Fibroblast of lung (primary cell): ENCODE measurements at regions not wholly inside any gene's neighbourhood (a gene's known extent, or its start where the extent isn't known, plus 50 kb on each side); places are given as distances from the start of the nearest gene placed in this dataset.

ENCODE experiments used
- DNase-seq, 2 donors: peaks; one replicate each; pipeline versions ENCODE4 v3.0.0 to v3.0.0-alpha.2; 2010; ENCODE audit warnings: low read depth in 2 of 2
- H2AFZ ChIP-seq: 2 replicates; pipeline ENCODE4 v1.5.1; 2012; ENCODE audit warnings: low read length, control low read depth, inconsistent platforms
- H3K27ac ChIP-seq: 2 replicates; pipeline ENCODE4 v1.5.1; 2011; ENCODE audit warnings: low read length, control low read depth; ENCODE audit not compliant: insufficient read depth
- H3K27me3 ChIP-seq: 2 replicates; pipeline ENCODE4 v1.5.1; 2011; ENCODE audit warnings: mild to moderate bottlenecking, low read length; ENCODE audit not compliant: control insufficient read depth, insufficient read depth
- H3K36me3 ChIP-seq: 2 replicates; pipeline ENCODE4 v1.5.1; 2011; ENCODE audit warnings: low read length; ENCODE audit not compliant: control insufficient read depth, insufficient read depth
- H3K4me1 ChIP-seq: 2 replicates; pipeline ENCODE4 v1.5.1; 2011; ENCODE audit warnings: low read length; ENCODE audit not compliant: control insufficient read depth, insufficient read depth; ENCODE audit errors: extremely low read depth
- H3K4me2 ChIP-seq: 2 replicates; pipeline ENCODE4 v1.5.1; 2011; ENCODE audit warnings: low read length, control low read depth; ENCODE audit not compliant: insufficient read depth; ENCODE audit errors: extremely low read depth
- H3K4me3 ChIP-seq, 4 experiments: fragments of 200-600 bp in 1 of 4; sonication (generic) in 1 of 4; replicated peaks in 1 of 4; 2 replicates each; pipeline ENCODE4 v1.5.1; 2011 to 2016; ENCODE audit warnings: low read length in 4 of 4, low read depth in 3 of 4, mild to moderate bottlenecking in 3 of 4, control low read depth in 2 of 4, inconsistent platforms in 1 of 4, mixed read lengths in 1 of 4; ENCODE audit not compliant: insufficient read depth in 1 of 4; ENCODE audit errors: control extremely low read depth in 1 of 4
- H3K79me2 ChIP-seq: 2 replicates; pipeline ENCODE4 v1.5.1; 2012; ENCODE audit warnings: mild to moderate bottlenecking, low read length, inconsistent platforms; ENCODE audit not compliant: control insufficient read depth, insufficient read depth
- H3K9ac ChIP-seq: 2 replicates; pipeline ENCODE4 v1.5.1; 2011; ENCODE audit warnings: mild to moderate bottlenecking, low read length, control low read depth; ENCODE audit not compliant: insufficient read depth
- H3K9me3 ChIP-seq: 2 replicates; pipeline ENCODE4 v1.5.1; 2012; ENCODE audit warnings: low read depth, low read length; ENCODE audit not compliant: control insufficient read depth, insufficient read depth
- H4K20me1 ChIP-seq: 2 replicates; pipeline ENCODE4 v1.5.1; 2011; ENCODE audit warnings: low read length; ENCODE audit not compliant: control insufficient read depth, insufficient read depth; ENCODE audit errors: extremely low read depth
- EZH2 ChIP-seq: IDR thresholded peaks from 2 replicates; pipeline ENCODE4 v1.5.1; 2012; ENCODE audit warnings: low read length, control low read depth, mild to moderate bottlenecking; ENCODE audit errors: missing control alignments
- TF ChIP-seq, protein P1 (sequence below), 2 donors: IDR thresholded peaks in 1 of 2; conservative IDR thresholded peaks in 1 of 2; 1 replicate in 1 of 2; 2 replicates in 1 of 2; pipeline ENCODE4 v1.5.1; 2011 to 2012; ENCODE audit warnings: low read length in 2 of 2, control low read depth in 1 of 2, inconsistent platforms in 1 of 2, low read depth in 1 of 2, mild to moderate bottlenecking in 1 of 2

GRCh38 chr4:163852246-163852645, 357.8 kb downstream of the TMA16 start:
- H3K27me3 ChIP-seq: no peaks in the 10 kb centered on the region
- H3K79me2 ChIP-seq: no peaks in the 10 kb centered on the region
- no peaks in the 10 kb centered on the region for H3K9me3 ChIP-seq
- H4K20me1 ChIP-seq: no peaks in the 10 kb centered on the region
- no peaks in the 10 kb centered on the region for H3K4me1 ChIP-seq
- no peak overlapping the region for H3K4me2 ChIP-seq
- H3K36me3 ChIP-seq: no peaks in the 10 kb centered on the region
- no peak overlapping the region for H3K27ac ChIP-seq
- H3K9ac ChIP-seq: no peak overlapping the region
- H3K4me3 ChIP-seq: no peak overlapping the region
- TF ChIP-seq, protein P1, sequence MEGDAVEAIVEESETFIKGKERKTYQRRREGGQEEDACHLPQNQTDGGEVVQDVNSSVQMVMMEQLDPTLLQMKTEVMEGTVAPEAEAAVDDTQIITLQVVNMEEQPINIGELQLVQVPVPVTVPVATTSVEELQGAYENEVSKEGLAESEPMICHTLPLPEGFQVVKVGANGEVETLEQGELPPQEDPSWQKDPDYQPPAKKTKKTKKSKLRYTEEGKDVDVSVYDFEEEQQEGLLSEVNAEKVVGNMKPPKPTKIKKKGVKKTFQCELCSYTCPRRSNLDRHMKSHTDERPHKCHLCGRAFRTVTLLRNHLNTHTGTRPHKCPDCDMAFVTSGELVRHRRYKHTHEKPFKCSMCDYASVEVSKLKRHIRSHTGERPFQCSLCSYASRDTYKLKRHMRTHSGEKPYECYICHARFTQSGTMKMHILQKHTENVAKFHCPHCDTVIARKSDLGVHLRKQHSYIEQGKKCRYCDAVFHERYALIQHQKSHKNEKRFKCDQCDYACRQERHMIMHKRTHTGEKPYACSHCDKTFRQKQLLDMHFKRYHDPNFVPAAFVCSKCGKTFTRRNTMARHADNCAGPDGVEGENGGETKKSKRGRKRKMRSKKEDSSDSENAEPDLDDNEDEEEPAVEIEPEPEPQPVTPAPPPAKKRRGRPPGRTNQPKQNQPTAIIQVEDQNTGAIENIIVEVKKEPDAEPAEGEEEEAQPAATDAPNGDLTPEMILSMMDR (conservative IDR thresholded peaks at IDR 0.05 in 1 of 2, IDR thresholded peaks at IDR 0.05 in 1 of 2; ENCODE audit: low read depth in 1 of 2, low read length in 2 of 2): no peak
- TF ChIP-seq EZH2: no peak
- no peak overlapping the region for H2AFZ ChIP-seq
- DNase-seq: no peak

DNA sequence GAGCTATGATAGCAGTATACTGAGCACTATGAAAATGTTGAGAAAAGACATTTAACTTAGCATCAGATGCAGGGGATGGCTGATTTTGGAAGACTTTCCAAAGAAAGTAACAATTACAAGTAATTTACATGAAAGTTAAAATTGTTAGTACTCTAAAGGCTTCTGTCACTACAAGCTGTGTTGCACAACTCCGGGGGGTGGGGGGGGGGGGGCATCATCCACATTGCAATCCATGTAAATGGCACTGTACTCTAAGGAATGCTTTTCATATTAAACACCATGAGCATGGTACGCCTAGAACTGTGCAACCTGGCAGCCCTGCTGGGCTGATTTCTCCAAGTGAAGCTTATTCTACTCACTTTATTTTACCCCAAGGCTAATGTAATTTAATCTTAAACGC, 363.4 kb downstream of the TMA16 start:
- no peak for DNase-seq
- Histone ChIP-seq H3K27ac (no peak overlapping the region), H4K20me1 (no peaks in the 10 kb centered on the region), H3K9me3 (no peaks in the 10 kb centered on the region), H2AFZ (no peak overlapping the region), H3K4me2 (no peak overlapping the region), H3K27me3 (no peaks in the 10 kb centered on the region), H3K9ac (no peak overlapping the region), H3K79me2 (no peaks in the 10 kb centered on the region), H3K36me3 (no peaks in the 10 kb centered on the region), H3K4me3 (no peak overlapping the region), H3K4me1 (no peaks in the 10 kb centered on the region)
- no peak for TF ChIP-seq EZH2
- TF ChIP-seq, protein P1 (conservative IDR thresholded peaks at IDR 0.05 in 1 of 2, IDR thresholded peaks at IDR 0.05 in 1 of 2; ENCODE audit: low read depth in 1 of 2, low read length in 2 of 2): no peak

GRCh38 chr4:163858515-163858914, 364.0 kb downstream of the TMA16 start:
- no peak overlapping the region for H2AFZ ChIP-seq

More at GRCh38 chr4:163858515-163858914, 364.0 kb downstream of the TMA16 start:
- H3K9ac ChIP-seq: no peak overlapping the region
- no peaks in the 10 kb centered on the region for H3K27me3 ChIP-seq
- H4K20me1 ChIP-seq: no peaks in the 10 kb centered on the region
- H3K79me2 ChIP-seq: no peaks in the 10 kb centered on the region
- H3K4me3 ChIP-seq: no peak overlapping the region
- no peaks in the 10 kb centered on the region for H3K9me3 ChIP-seq
- TF ChIP-seq, protein P1 (conservative IDR thresholded peaks at IDR 0.05 in 1 of 2, IDR thresholded peaks at IDR 0.05 in 1 of 2; ENCODE audit: low read depth in 1 of 2, low read length in 2 of 2): no peak
- no peak for TF ChIP-seq EZH2
- no peak overlapping the region for H3K4me2 ChIP-seq
- H3K27ac ChIP-seq: no peak overlapping the region
- no peak for DNase-seq
- H3K36me3 ChIP-seq: no peaks in the 10 kb centered on the region
- no peaks in the 10 kb centered on the region for H3K4me1 ChIP-seq
